Astrocyte (in vitro differentiated cells and primary cell): ENCODE measurements at regions not wholly inside any gene's neighbourhood (a gene's known extent, or its start where the extent isn't known, plus 50 kb on each side); places are given as distances from the start of the nearest gene placed in this dataset.

ENCODE experiments used
- DNase-seq: peaks from one replicate; pipeline ENCODE4 v3.0.0-alpha.2; 2010; ENCODE audit warnings: low read depth
- FAIRE-seq: peaks from 2 replicates; lab custom pipeline; 2011; peaks lifted over from hg19 to GRCh38; lab: Jason Lieb, UNC
- H2AFZ ChIP-seq: 2 replicates; pipeline ENCODE4 v1.6.0; 2012; ENCODE audit warnings: low read depth, low read length, inconsistent platforms
- H3K27ac ChIP-seq: 2 replicates; pipeline ENCODE4 v1.5.1; 2011; ENCODE audit warnings: low read depth, low read length, inconsistent platforms
- H3K27me3 ChIP-seq: 2 replicates; pipeline ENCODE4 v1.6.0; 2011; ENCODE audit warnings: low read length, inconsistent platforms; ENCODE audit not compliant: insufficient read depth
- H3K36me3 ChIP-seq: 2 replicates; pipeline ENCODE4 v1.5.1; 2011; ENCODE audit warnings: low read length, inconsistent platforms; ENCODE audit not compliant: insufficient read depth
- H3K4me1 ChIP-seq: 2 replicates; pipeline ENCODE4 v1.5.1; 2011; ENCODE audit warnings: low read length, inconsistent platforms; ENCODE audit not compliant: insufficient read depth
- H3K4me2 ChIP-seq: 2 replicates; pipeline ENCODE4 v1.6.0; 2012; ENCODE audit warnings: low read length, inconsistent platforms
- H3K4me3 ChIP-seq: 2 replicates; pipeline ENCODE4 v1.5.1; 2011; ENCODE audit warnings: low read depth, mild to moderate bottlenecking, low read length, inconsistent platforms; ENCODE audit not compliant: insufficient read depth
- H3K79me2 ChIP-seq: 2 replicates; pipeline ENCODE4 v1.6.0; 2012; ENCODE audit warnings: mild to moderate bottlenecking, low read length, inconsistent platforms; ENCODE audit not compliant: insufficient read depth
- H3K9ac ChIP-seq: 2 replicates; pipeline ENCODE4 v1.6.0; 2012; ENCODE audit warnings: mild to moderate bottlenecking, low read length, inconsistent platforms
- H3K9me3 ChIP-seq: 2 replicates; pipeline ENCODE4 v1.5.1; 2012; ENCODE audit warnings: low read depth, mild to moderate bottlenecking, low read length, inconsistent platforms; ENCODE audit not compliant: insufficient read depth
- H4K20me1 ChIP-seq: 2 replicates; pipeline ENCODE4 v1.6.0; 2012; ENCODE audit warnings: low read length, inconsistent platforms; ENCODE audit not compliant: insufficient read depth
- H3K27ac Mint-ChIP-seq: one replicate; pipeline ENCODE4 v1.8.0; 2021; ENCODE audit warnings: mild to moderate bottlenecking, mixed read lengths; ENCODE audit not compliant: unreplicated experiment
- H3K27me3 Mint-ChIP-seq: one replicate; pipeline ENCODE4 v1.8.0; 2021; ENCODE audit warnings: low read depth, mixed read lengths; ENCODE audit not compliant: unreplicated experiment
- H3K36me3 Mint-ChIP-seq: one replicate; pipeline ENCODE4 v1.8.0; 2021; ENCODE audit warnings: low read depth, mixed read lengths; ENCODE audit not compliant: unreplicated experiment
- H3K4me1 Mint-ChIP-seq: one replicate; pipeline ENCODE4 v1.8.0; 2021; ENCODE audit warnings: low read depth, mixed read lengths; ENCODE audit not compliant: unreplicated experiment
- H3K4me3 Mint-ChIP-seq: one replicate; pipeline ENCODE4 v1.8.0; 2021; ENCODE audit warnings: mild to moderate bottlenecking, moderate library complexity, mixed read lengths; ENCODE audit not compliant: unreplicated experiment
- H3K9me3 Mint-ChIP-seq: one replicate; pipeline ENCODE4 v1.8.0; 2021; ENCODE audit warnings: mild to moderate bottlenecking, mixed read lengths; ENCODE audit not compliant: unreplicated experiment
- EZH2 ChIP-seq: IDR thresholded peaks from 2 replicates; pipeline ENCODE4 v1.6.1; 2012; ENCODE audit warnings: mild to moderate bottlenecking, low read length, inconsistent platforms; ENCODE audit not compliant: insufficient read depth
- TF ChIP-seq, protein P1 (sequence below): IDR thresholded peaks from 2 replicates; pipeline ENCODE4 v1.5.1; 2011; ENCODE audit warnings: low read depth, mild to moderate bottlenecking, inconsistent platforms, low read length, moderate library complexity; ENCODE audit not compliant: insufficient read depth

DNA sequence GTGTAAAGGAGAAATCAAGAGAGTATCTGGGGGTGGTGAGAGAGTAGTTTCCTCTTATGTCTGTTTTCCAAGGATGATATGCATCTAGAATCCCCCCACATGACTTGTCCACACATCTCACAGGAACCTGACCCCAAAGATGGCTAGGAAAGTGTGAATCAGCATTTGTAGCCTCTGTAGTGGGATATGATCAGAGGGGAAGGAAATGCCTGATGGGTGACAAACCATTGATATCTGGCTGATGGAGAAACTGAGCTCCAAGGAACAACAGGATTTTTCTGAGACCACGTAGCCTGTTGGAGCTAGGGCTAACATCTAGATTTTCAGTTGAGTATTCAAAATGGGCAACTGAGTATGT is 369.4 kb downstream of the DDX10 start:
- H3K9me3 Mint-ChIP-seq: peaks cover 4% of the 10 kb centered on the region
- DNase-seq (peak; percentile 88), FAIRE-seq (peak; percentile 93)
- Histone ChIP-seq H3K4me2 (peak overlapping the region; percentile 61), H3K27ac (peak overlapping the region; percentile 95), H3K79me2 (no peaks in the 10 kb centered on the region), H3K9me3 (no peaks in the 10 kb centered on the region), H4K20me1 (no peaks in the 10 kb centered on the region), H3K27me3 (no peaks in the 10 kb centered on the region), H3K4me3 (peak overlapping the region; percentile 1), H3K36me3 (no peaks in the 10 kb centered on the region), H3K4me1 (peaks cover 45% of the 10 kb centered on the region), H3K9ac (peak overlapping the region; percentile 62), H2AFZ (peak overlapping the region; percentile 10)
- H3K4me3 Mint-ChIP-seq: no peak overlapping the region
- H3K27me3 Mint-ChIP-seq: no peaks in the 10 kb centered on the region
- no peak overlapping the region for H3K27ac Mint-ChIP-seq
- peaks cover 15% of the 10 kb centered on the region for H3K4me1 Mint-ChIP-seq
- H3K36me3 Mint-ChIP-seq: no peaks in the 10 kb centered on the region
- no peak for TF ChIP-seq EZH2
- TF ChIP-seq, protein P1, sequence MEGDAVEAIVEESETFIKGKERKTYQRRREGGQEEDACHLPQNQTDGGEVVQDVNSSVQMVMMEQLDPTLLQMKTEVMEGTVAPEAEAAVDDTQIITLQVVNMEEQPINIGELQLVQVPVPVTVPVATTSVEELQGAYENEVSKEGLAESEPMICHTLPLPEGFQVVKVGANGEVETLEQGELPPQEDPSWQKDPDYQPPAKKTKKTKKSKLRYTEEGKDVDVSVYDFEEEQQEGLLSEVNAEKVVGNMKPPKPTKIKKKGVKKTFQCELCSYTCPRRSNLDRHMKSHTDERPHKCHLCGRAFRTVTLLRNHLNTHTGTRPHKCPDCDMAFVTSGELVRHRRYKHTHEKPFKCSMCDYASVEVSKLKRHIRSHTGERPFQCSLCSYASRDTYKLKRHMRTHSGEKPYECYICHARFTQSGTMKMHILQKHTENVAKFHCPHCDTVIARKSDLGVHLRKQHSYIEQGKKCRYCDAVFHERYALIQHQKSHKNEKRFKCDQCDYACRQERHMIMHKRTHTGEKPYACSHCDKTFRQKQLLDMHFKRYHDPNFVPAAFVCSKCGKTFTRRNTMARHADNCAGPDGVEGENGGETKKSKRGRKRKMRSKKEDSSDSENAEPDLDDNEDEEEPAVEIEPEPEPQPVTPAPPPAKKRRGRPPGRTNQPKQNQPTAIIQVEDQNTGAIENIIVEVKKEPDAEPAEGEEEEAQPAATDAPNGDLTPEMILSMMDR: no peak

DNA sequence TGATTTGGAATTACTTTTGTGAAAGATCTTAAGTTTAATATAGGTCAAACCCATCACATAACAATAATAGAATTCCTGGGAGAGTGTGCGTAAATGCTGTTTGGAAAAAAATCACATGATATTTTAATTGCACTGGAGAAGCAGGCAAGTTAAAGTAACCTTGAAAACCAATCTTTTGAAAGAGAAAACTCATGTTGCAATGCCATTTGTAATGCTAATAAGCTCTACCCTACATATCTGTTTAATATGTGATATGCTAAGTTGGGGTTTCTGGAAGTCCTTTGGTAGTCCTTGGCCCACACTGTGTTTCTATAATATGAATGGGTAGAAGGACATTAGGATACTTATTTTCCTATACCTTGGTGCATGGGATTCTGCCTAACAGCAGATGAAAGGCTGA is 370.4 kb downstream of the DDX10 start:
- Histone ChIP-seq H2AFZ (no peak overlapping the region), H3K4me1 (peaks cover 45% of the 10 kb centered on the region), H3K4me3 (no peak overlapping the region), H3K79me2 (no peaks in the 10 kb centered on the region), H3K27me3 (no peaks in the 10 kb centered on the region), H3K9me3 (no peaks in the 10 kb centered on the region), H3K4me2 (no peak overlapping the region), H3K9ac (no peak overlapping the region), H3K27ac (peak overlapping the region; percentile 95), H4K20me1 (no peaks in the 10 kb centered on the region), H3K36me3 (no peaks in the 10 kb centered on the region)
- H3K27me3 Mint-ChIP-seq: no peaks in the 10 kb centered on the region
- FAIRE-seq: no peak
- no peaks in the 10 kb centered on the region for H3K36me3 Mint-ChIP-seq
- no peak overlapping the region for H3K4me3 Mint-ChIP-seq
- no peak for TF ChIP-seq EZH2
- TF ChIP-seq, protein P1: no peak
- DNase-seq: no peak
- peaks cover 5% of the 10 kb centered on the region for H3K9me3 Mint-ChIP-seq
- H3K27ac Mint-ChIP-seq: no peak overlapping the region
- peaks cover 15% of the 10 kb centered on the region for H3K4me1 Mint-ChIP-seq

DNA sequence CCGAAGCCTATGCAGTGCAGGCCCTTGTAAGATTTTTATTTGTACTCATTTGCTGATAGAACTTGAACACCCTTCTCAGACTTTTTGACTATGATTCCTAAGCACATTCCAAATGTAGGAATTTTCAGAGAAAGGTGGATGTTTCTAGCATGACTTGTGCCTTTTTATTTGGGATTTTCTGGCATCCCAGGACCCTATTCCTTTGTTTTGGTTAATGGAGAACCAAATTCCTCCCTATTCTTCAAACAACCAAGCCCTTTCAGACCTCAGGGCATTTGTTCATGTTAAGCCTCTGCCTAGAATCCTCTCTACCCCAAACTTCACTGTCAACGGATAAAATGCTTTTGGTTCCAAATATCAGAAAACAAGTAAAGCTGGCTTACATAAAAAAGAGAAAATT is 371.1 kb downstream of the DDX10 start:
- H3K27ac Mint-ChIP-seq: no peak overlapping the region
- H2AFZ ChIP-seq: no peak overlapping the region
- H3K9me3 Mint-ChIP-seq: peaks cover 5% of the 10 kb centered on the region

More for the DNA sequence above, 371.1 kb downstream of the DDX10 start:
- peaks cover 45% of the 10 kb centered on the region for H3K4me1 ChIP-seq
- no peak overlapping the region for H3K9ac ChIP-seq
- TF ChIP-seq, protein P1: no peak
- TF ChIP-seq EZH2: no peak
- DNase-seq (no peak), FAIRE-seq (no peak)
- H3K27ac ChIP-seq: peak overlapping the region; percentile 14
- no peaks in the 10 kb centered on the region for H3K9me3 ChIP-seq
- Mint-ChIP-seq H3K27me3 (no peaks in the 10 kb centered on the region), H3K36me3 (no peaks in the 10 kb centered on the region), H3K4me1 (peaks cover 15% of the 10 kb centered on the region), H3K4me3 (no peak overlapping the region)
- no peaks in the 10 kb centered on the region for H3K27me3 ChIP-seq
- H3K36me3 ChIP-seq: no peaks in the 10 kb centered on the region
- no peak overlapping the region for H3K4me3 ChIP-seq
- H3K79me2 ChIP-seq: no peaks in the 10 kb centered on the region
- H3K4me2 ChIP-seq: no peak overlapping the region
- no peaks in the 10 kb centered on the region for H4K20me1 ChIP-seq
